Mesendoderm (in vitro differentiated cells): ENCODE measurements at regions not wholly inside any gene's neighbourhood (a gene's known extent, or its start where the extent isn't known, plus 50 kb on each side); places are given as distances from the start of the nearest gene placed in this dataset.

Experiments used
- DNase-seq: peaks from one replicate; pipeline ENCODE4 v3.0.0; 2013
- H2AK5ac ChIP-seq: 2 replicates; pipeline ENCODE4 v1.6.1; 2013; ENCODE audit warnings: low read length, inconsistent platforms
- H2BK120ac ChIP-seq: 2 replicates; pipeline ENCODE4 v1.6.1; 2013; ENCODE audit warnings: low read depth, mild to moderate bottlenecking, low read length, moderate library complexity, mixed read lengths
- H2BK15ac ChIP-seq: replicated peaks from 2 replicates; pipeline ENCODE4 v1.6.1; 2013; ENCODE audit warnings: low read depth, mild to moderate bottlenecking, moderate library complexity
- H2BK5ac ChIP-seq: 2 replicates; pipeline ENCODE4 v1.6.1; 2013; ENCODE audit warnings: low read length, inconsistent platforms
- H3K18ac ChIP-seq: 2 replicates; pipeline ENCODE4 v1.6.1; 2013; ENCODE audit warnings: mild to moderate bottlenecking, low read length, mixed read lengths
- H3K23ac ChIP-seq: one replicate; pipeline ENCODE4 v1.6.1; 2013; ENCODE audit warnings: low read length
- H3K27ac ChIP-seq: 2 replicates; pipeline ENCODE4 v1.5.1; 2013; ENCODE audit warnings: low read depth, mild to moderate bottlenecking, inconsistent platforms, low read length, moderate library complexity
- H3K27me3 ChIP-seq: 2 replicates; pipeline ENCODE4 v1.6.1; 2013; ENCODE audit warnings: low read length, control low read depth, mild to moderate bottlenecking, inconsistent platforms; ENCODE audit not compliant: insufficient read depth, poor library complexity
- H3K36me3 ChIP-seq: 2 replicates; pipeline ENCODE4 v1.6.1; 2013; ENCODE audit warnings: low read length, inconsistent platforms; ENCODE audit not compliant: control insufficient read depth, insufficient read depth
- H3K4ac ChIP-seq: one replicate; pipeline ENCODE4 v1.6.1; 2013; ENCODE audit warnings: low read depth, mild to moderate bottlenecking, low read length, moderate library complexity
- H3K4me1 ChIP-seq: 2 replicates; pipeline ENCODE4 v1.6.1; 2013; ENCODE audit warnings: low read depth, low read length, inconsistent platforms; ENCODE audit not compliant: control insufficient read depth
- H3K4me2 ChIP-seq: 2 replicates; pipeline ENCODE4 v1.6.1; 2013; ENCODE audit warnings: low read length
- H3K4me3 ChIP-seq: 2 replicates; pipeline ENCODE4 v1.5.1; 2013; ENCODE audit warnings: mild to moderate bottlenecking, low read length
- H3K56ac ChIP-seq: one replicate; pipeline ENCODE4 v1.6.1; 2013; ENCODE audit warnings: low read length
- H3K79me1 ChIP-seq: 2 replicates; pipeline ENCODE4 v1.6.1; 2013; ENCODE audit warnings: low read length, inconsistent platforms
- H3K79me2 ChIP-seq: 2 replicates; pipeline ENCODE4 v1.6.1; 2013; ENCODE audit warnings: mild to moderate bottlenecking, low read length; ENCODE audit not compliant: control insufficient read depth, insufficient read depth
- H3K9ac ChIP-seq: 2 replicates; pipeline ENCODE4 v1.6.1; 2013; ENCODE audit warnings: low read length, inconsistent platforms
- H4K5ac ChIP-seq: one replicate; pipeline ENCODE4 v1.6.1; 2013; ENCODE audit warnings: low read length
- H4K8ac ChIP-seq: one replicate; pipeline ENCODE4 v1.6.1; 2013; ENCODE audit warnings: low read depth, mild to moderate bottlenecking, control low read depth, low read length, moderate library complexity
- WGBS: extraction: QIAGEN DNeasy Blood & Tissue Kit; methylation state at CpG from one replicate; pipeline ENCODE4 v1.1.7; 2013; ENCODE audit warnings: low lambda C conversion rate, missing lambda C conversion rate; ENCODE audit not compliant: insufficient coverage; ENCODE audit errors: extremely low coverage; 5-methylcytosine and 5-hydroxymethylcytosine counted together

- no peak overlapping the region for H3K4ac ChIP-seq
- H4K8ac ChIP-seq = no peak overlapping the region
- no peak overlapping the region for H3K4me2 ChIP-seq
- H3K4me1 ChIP-seq = no peaks in the 10 kb centered on the region
- H3K4me3 ChIP-seq = no peak overlapping the region
- H3K56ac ChIP-seq = no peak overlapping the region
- no peak overlapping the region for H3K23ac ChIP-seq
- H3K27me3 ChIP-seq = no peaks in the 10 kb centered on the region
- no peak overlapping the region for H2BK15ac ChIP-seq
- H3K79me2 ChIP-seq = no peaks in the 10 kb centered on the region
- H2AK5ac ChIP-seq = no peak overlapping the region
- H3K18ac ChIP-seq = no peak overlapping the region
- no peak overlapping the region for H2BK120ac ChIP-seq
- H3K9ac ChIP-seq = no peak overlapping the region
- H3K79me1 ChIP-seq = no peaks in the 10 kb centered on the region
- no peak overlapping the region for H3K27ac ChIP-seq
- H3K36me3 ChIP-seq = no peaks in the 10 kb centered on the region
- no peak overlapping the region for H2BK5ac ChIP-seq
- H4K5ac ChIP-seq = no peak overlapping the region
- DNase-seq = no peak
These were observed 227.6 kb downstream of the ZPLD1 start for GRCh38 chr3:102662498-102662772.

- H4K5ac ChIP-seq = no peak overlapping the region
- no peak overlapping the region for H2BK5ac ChIP-seq
- no peaks in the 10 kb centered on the region for H3K27me3 ChIP-seq
- H3K23ac ChIP-seq = no peak overlapping the region
- H3K4ac ChIP-seq = no peak overlapping the region
- no peak overlapping the region for H2AK5ac ChIP-seq
- H4K8ac ChIP-seq = no peak overlapping the region
- no peak overlapping the region for H3K18ac ChIP-seq
- H3K79me2 ChIP-seq = no peaks in the 10 kb centered on the region
- no peak overlapping the region for H3K4me3 ChIP-seq
- H3K79me1 ChIP-seq = no peaks in the 10 kb centered on the region
- H3K27ac ChIP-seq = no peak overlapping the region
- H3K36me3 ChIP-seq = no peaks in the 10 kb centered on the region
- H3K9ac ChIP-seq = no peak overlapping the region
- H2BK15ac ChIP-seq = no peak overlapping the region
- H3K4me1 ChIP-seq = no peaks in the 10 kb centered on the region
- H2BK120ac ChIP-seq = no peak overlapping the region
- DNase-seq = no peak
- no CpG with 5 or more reads among the region's 6 CpGs for WGBS
- H3K56ac ChIP-seq = no peak overlapping the region
- no peak overlapping the region for H3K4me2 ChIP-seq
These were observed 229.3 kb downstream of the ZPLD1 start for GRCh38 chr3:102664126-102664525.

- Histone ChIP-seq H3K23ac (no peak overlapping the region), H3K4me3 (no peak overlapping the region)
These were observed 230.4 kb downstream of the ZPLD1 start for GRCh38 chr3:102665183-102665582.

GRCh38 chr3:102668247-102668646 is 233.4 kb downstream of the ZPLD1 start:
- no peaks in the 10 kb centered on the region for H3K36me3 ChIP-seq
- H3K9ac ChIP-seq = no peak overlapping the region
- DNase-seq = no peak
- no peak overlapping the region for H3K18ac ChIP-seq
- H2BK5ac ChIP-seq = no peak overlapping the region
- H3K4me3 ChIP-seq = no peak overlapping the region
- WGBS = no CpG with 5 or more reads among the region's 4 CpGs
- H2BK15ac ChIP-seq = no peak overlapping the region
- H4K8ac ChIP-seq = no peak overlapping the region
- H3K23ac ChIP-seq = no peak overlapping the region
- H3K27me3 ChIP-seq = no peaks in the 10 kb centered on the region
- H3K56ac ChIP-seq = no peak overlapping the region
- H4K5ac ChIP-seq = no peak overlapping the region
- no peaks in the 10 kb centered on the region for H3K79me2 ChIP-seq
- H2BK120ac ChIP-seq = no peak overlapping the region
- H3K4me1 ChIP-seq = no peaks in the 10 kb centered on the region
- H2AK5ac ChIP-seq = no peak overlapping the region
- no peaks in the 10 kb centered on the region for H3K79me1 ChIP-seq
- H3K27ac ChIP-seq = no peak overlapping the region
- H3K4me2 ChIP-seq = no peak overlapping the region
- no peak overlapping the region for H3K4ac ChIP-seq

More at GRCh38 chr3:102665183-102665582, 230.4 kb downstream of the ZPLD1 start:
- H2BK120ac ChIP-seq = no peak overlapping the region
- H3K18ac ChIP-seq = no peak overlapping the region
- no peak overlapping the region for H2AK5ac ChIP-seq
- H3K9ac ChIP-seq = no peak overlapping the region
- no peaks in the 10 kb centered on the region for H3K4me1 ChIP-seq
- no peaks in the 10 kb centered on the region for H3K79me2 ChIP-seq
- no peak overlapping the region for H3K4me2 ChIP-seq
- no peak overlapping the region for H3K27ac ChIP-seq
- H2BK15ac ChIP-seq = no peak overlapping the region
- H3K36me3 ChIP-seq = no peaks in the 10 kb centered on the region
- no peak overlapping the region for H3K4ac ChIP-seq
- no peak for DNase-seq
- H3K56ac ChIP-seq = no peak overlapping the region
- H4K8ac ChIP-seq = no peak overlapping the region
- no CpG with 5 or more reads among the region's 4 CpGs for WGBS
- no peak overlapping the region for H2BK5ac ChIP-seq
- no peak overlapping the region for H4K5ac ChIP-seq
- H3K79me1 ChIP-seq = no peaks in the 10 kb centered on the region
- H3K27me3 ChIP-seq = no peaks in the 10 kb centered on the region

- Histone ChIP-seq H2BK5ac (no peak overlapping the region), H3K27me3 (no peaks in the 10 kb centered on the region), H2BK15ac (no peak overlapping the region), H4K5ac (no peak overlapping the region), H3K9ac (no peak overlapping the region), H3K56ac (no peak overlapping the region), H2AK5ac (no peak overlapping the region), H3K23ac (no peak overlapping the region), H3K4ac (no peak overlapping the region), H3K79me1 (no peaks in the 10 kb centered on the region), H4K8ac (no peak overlapping the region), H3K36me3 (no peaks in the 10 kb centered on the region), H3K4me3 (no peak overlapping the region), H3K27ac (no peak overlapping the region), H2BK120ac (no peak overlapping the region), H3K79me2 (no peaks in the 10 kb centered on the region), H3K4me2 (no peak overlapping the region), H3K4me1 (peaks cover 1% of the 10 kb centered on the region), H3K18ac (no peak overlapping the region)
- no peak for DNase-seq
- WGBS = no CpG with 5 or more reads among the region's 2 CpGs
These were observed 236.2 kb downstream of the ZPLD1 start for GRCh38 chr3:102670986-102671385.

GRCh38 chr3:102672305-102672704 is 237.5 kb downstream of the ZPLD1 start:
- H3K36me3 ChIP-seq = no peaks in the 10 kb centered on the region
- H3K23ac ChIP-seq = no peak overlapping the region
- H2BK15ac ChIP-seq = no peak overlapping the region
- no peak overlapping the region for H4K5ac ChIP-seq
- no peak overlapping the region for H3K4me2 ChIP-seq
- no peak overlapping the region for H4K8ac ChIP-seq
- H3K27me3 ChIP-seq = no peaks in the 10 kb centered on the region
- no peaks in the 10 kb centered on the region for H3K79me2 ChIP-seq
- peaks cover 1% of the 10 kb centered on the region for H3K4me1 ChIP-seq
- no peak overlapping the region for H3K4me3 ChIP-seq
- H2BK5ac ChIP-seq = no peak overlapping the region
- H3K18ac ChIP-seq = no peak overlapping the region
- no peak overlapping the region for H3K9ac ChIP-seq
- H3K27ac ChIP-seq = no peak overlapping the region
- no CpG with 5 or more reads among the region's 1 CpG for WGBS
- H3K4ac ChIP-seq = no peak overlapping the region
- no peaks in the 10 kb centered on the region for H3K79me1 ChIP-seq
- no peak overlapping the region for H2AK5ac ChIP-seq
- H3K56ac ChIP-seq = no peak overlapping the region
- no peak overlapping the region for H2BK120ac ChIP-seq
- DNase-seq = no peak
